ENCODE measurements at regions not wholly inside any gene's neighbourhood (a gene's known extent, or its start where the extent isn't known, plus 50 kb on each side); places are given as distances from the start of the nearest gene placed in this dataset.

- TF ChIP-seq CTCF (IDR thresholded peaks at IDR 0.05; ENCODE audit: low read length) (no peak), EZH2phosphoT487 (IDR thresholded peaks at IDR 0.05; ENCODE audit: low read length) (no peak), EZH2 (optimal IDR thresholded peaks at IDR 0.05; ENCODE audit: low read depth, low read length) (no peak)
Observed at GRCh38 chr13:24931450-24932251, 164.3 kb upstream of the PABPC3 start.

Data from MM.1S (cell line).